Hematopoietic multipotent progenitor cell (in vitro differentiated cells): ENCODE measurements at regions not wholly inside any gene's neighbourhood (a gene's known extent, or its start where the extent isn't known, plus 50 kb on each side); places are given as distances from the start of the nearest gene placed in this dataset.
"Not testable (repeated sequence)": the region's sequence is repeated elsewhere in the genome, so short reads cannot be mapped to it uniquely, and the experiment has no call there.

ENCODE experiments used
- DNase-seq, 3 donors: peaks; one replicate each; pipeline ENCODE4 v3.0.0-alpha.2; 2011 to 2015; ENCODE audit warnings: low read depth in 2 of 3, low spot score in 2 of 3

GRCh38 chr2:91497129-91498064, 2805.9 kb downstream of the RPIA start:
- DNase-seq = not testable (repeated sequence)

DNA sequence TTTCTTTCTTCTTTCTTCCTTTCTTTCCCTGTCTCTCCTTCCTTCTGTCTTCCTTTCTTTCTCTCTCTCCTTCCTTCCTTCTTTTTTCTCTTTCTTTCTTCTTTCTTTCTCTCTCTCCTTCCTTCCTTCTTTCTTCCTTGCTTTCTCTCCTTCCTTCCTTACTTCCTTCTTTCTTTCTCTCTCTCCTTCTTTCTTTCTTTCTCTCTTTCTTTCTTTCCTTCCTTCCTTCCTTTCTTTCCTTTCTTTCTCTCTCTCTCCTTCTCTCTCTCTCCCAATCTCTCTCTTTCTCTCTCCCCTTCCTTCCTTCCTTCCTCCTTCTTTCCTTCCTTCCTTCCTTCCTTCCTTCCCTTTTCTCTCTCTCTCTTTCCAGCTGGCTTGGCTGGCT, 2806.6 kb downstream of the RPIA start:
- DNase-seq = not testable (repeated sequence)

DNA sequence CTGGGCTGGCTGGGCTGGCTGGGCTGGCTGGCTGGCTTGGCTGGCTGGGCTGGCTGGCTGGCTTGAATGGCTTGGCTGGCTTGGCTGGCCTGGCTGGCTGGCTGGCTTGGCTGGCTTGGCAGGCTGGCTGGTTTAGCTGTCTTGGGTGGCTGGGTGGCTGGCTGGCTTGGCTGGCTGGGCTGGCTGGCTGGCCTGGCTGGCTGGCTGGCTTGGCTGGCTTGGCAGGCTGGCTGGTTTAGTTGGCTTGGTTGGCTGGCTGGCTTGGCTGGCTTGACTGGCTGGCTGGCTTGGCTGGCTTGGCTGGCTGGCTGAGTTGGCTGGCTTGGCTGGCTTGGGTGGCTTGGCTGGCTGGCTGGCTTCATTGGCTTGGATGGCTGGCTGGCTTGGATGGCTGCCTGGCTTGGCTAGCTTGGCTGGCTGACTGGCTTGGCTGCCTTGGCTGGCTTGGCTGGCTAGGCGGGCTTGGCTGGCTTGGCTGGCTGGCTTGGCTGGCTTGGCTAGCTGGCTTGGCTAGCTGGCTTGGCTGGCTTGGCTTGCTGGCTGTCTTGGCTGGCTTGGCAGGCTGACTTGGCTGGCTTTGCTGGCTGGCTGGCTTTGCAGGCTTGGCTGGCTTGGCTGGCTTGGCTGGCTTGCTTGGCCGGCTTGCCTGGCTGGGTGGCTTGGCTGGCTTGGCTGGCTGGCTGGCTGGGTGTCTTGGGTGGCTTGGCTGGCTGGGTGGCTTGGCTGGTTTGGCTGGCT, 2807.2 kb downstream of the RPIA start:
- DNase-seq = not testable (repeated sequence)

- DNase-seq = not testable (repeated sequence)
These were observed 2808.1 kb downstream of the RPIA start for GRCh38 chr2:91499431-91500050.

DNA sequence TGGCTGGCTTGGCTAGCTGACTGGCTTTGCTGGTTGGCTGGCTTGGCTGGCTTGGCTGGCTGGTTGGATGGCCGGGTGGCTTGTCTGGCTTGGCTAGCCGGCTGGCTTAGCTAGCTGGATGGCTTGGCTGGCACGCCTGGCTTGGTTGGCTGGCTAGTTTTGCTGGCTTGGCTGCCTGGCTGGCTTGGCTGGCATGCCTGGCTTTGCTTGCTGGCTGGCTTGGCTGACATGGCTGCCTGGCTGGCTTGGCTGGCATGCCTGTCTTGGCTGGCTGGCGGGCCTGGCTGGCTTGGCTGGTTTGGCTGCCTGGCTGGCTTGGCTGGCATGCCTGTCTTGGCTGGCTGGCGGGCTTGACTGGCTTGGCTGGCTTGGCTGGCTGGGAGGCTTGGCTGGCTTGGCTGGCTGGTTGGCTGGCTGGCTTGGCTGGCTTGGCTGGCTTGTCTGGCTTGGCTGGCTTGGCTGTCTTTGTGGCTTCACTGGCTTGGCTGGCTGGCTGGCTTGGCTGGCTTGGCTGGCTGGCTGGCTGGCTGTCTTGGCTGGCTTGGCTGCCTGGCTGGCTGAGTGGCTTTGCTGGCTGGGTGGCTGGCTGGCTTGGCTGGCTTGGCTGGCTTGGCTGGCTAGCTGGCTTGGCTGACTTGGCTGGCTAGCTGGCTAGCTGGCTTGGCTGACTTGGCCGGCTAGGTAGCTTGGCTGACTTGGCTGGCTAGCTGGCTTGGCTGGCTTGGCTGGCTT, 2808.9 kb downstream of the RPIA start:
- DNase-seq = not testable (repeated sequence)

GRCh38 chr2:91500978-91501310, 2809.5 kb downstream of the RPIA start:
- not testable (repeated sequence) for DNase-seq

GRCh38 chr2:91501481-91502080, 2810.1 kb downstream of the RPIA start:
- DNase-seq = not testable (repeated sequence)

- DNase-seq = not testable (repeated sequence)
These were observed 2812.1 kb downstream of the RPIA start for GRCh38 chr2:91503572-91503958.

DNA sequence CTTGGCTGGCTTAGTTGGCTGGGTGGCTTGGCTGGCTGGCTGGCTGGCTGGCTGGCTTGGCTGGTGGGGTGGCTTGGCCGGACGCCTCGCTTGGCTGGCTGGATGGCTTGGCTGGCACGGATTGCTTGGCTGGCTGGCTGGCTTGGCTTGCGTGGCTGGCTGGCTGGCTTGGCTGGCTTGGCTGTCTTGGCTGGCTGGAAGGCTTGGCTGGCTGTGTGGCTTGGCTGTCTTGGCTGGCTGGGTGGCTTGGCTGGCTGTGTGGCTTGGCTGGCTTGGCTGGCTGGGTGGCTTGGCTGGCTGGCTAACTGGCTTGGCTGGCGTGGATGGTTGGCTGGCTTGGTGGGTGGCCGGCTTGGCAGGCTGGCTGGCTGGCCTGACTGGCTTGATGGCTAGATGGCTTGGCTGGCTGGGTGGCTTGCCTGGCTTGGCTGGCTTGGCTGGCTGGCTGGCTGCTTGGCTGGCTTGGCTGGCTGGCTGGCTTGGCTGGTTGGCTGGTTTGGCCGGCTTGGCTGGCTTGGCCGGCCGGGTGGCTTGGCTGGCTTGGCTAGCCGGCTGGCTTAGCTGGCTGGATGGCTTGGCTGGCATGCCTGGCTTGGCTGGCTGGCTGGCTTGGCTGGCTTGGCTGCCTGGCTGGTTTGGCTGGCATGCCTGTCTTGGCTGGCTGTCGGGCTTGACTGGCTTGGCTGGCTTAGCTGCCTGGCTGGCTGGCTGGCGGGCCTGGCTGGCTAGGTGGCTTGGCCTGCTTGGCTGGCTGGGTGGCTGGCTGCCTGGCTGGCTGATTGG, 2812.7 kb downstream of the RPIA start:
- DNase-seq = not testable (repeated sequence)

- DNase-seq = not testable (repeated sequence)
These were observed 2817.3 kb downstream of the RPIA start for GRCh38 chr2:91508816-91509215.

- not testable (repeated sequence) for DNase-seq
These were observed 2817.8 kb downstream of the RPIA start for GRCh38 chr2:91509276-91509675.

- not testable (repeated sequence) for DNase-seq
These were observed 2819.7 kb downstream of the RPIA start for GRCh38 chr2:91511166-91511565.

GRCh38 chr2:91515966-91516365, 2824.5 kb downstream of the RPIA start:
- DNase-seq = not testable (repeated sequence)

- DNase-seq = not testable (repeated sequence)
These were observed 2825.2 kb downstream of the RPIA start for GRCh38 chr2:91516669-91517068.

- DNase-seq = not testable (repeated sequence)
These were observed 2826.4 kb downstream of the RPIA start for GRCh38 chr2:91517846-91518245.

GRCh38 chr2:91518361-91518981, 2827.0 kb downstream of the RPIA start:
- DNase-seq = not testable (repeated sequence)

DNA sequence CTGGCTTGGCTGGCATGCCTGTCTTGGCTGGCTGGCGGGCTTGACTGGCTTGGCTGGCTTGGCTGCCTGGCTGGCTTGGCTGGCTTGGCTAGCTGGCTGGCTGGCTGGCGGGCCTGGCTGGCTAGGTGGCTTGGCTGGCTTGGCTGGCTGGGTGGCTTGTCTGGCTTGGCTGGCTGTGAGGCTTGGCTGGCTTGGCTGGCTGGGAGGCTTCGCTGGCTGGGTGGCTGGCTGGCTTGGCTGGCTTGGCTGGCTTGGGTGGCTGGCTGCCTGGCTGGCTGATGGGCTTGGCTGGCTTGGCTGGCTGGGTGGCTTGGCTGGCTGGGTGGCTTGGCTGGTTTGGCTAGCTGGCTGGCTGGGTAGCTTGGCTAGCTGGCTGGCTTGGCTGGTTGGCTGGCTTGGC, 2827.9 kb downstream of the RPIA start:
- not testable (repeated sequence) for DNase-seq

GRCh38 chr2:91519914-91520313, 2828.4 kb downstream of the RPIA start:
- not testable (repeated sequence) for DNase-seq

- not testable (repeated sequence) for DNase-seq
These were observed 2829.1 kb downstream of the RPIA start for GRCh38 chr2:91520523-91520922.
